GM21619 (cell line): ENCODE measurements at regions not wholly inside any gene's neighbourhood (a gene's known extent, or its start where the extent isn't known, plus 50 kb on each side); places are given as distances from the start of the nearest gene placed in this dataset.

ENCODE experiments used
- ATAC-seq: cut with Tn5 transposase; IDR thresholded peaks from one replicate; pipeline ENCODE4 v1.9.1; 2021; ENCODE audit not compliant: unreplicated experiment

- ATAC-seq = no peak
Observed at GRCh38 chr10:89829262-89829886, 128.0 kb downstream of the KIF20B start.

GRCh38 chr10:89829887-89830269 is 128.5 kb downstream of the KIF20B start:
- ATAC-seq = no peak

GRCh38 chr10:89830624-89831023 is 129.2 kb downstream of the KIF20B start:
- ATAC-seq = no peak

GRCh38 chr10:89836840-89837164 is 135.4 kb downstream of the KIF20B start:
- no peak for ATAC-seq

DNA sequence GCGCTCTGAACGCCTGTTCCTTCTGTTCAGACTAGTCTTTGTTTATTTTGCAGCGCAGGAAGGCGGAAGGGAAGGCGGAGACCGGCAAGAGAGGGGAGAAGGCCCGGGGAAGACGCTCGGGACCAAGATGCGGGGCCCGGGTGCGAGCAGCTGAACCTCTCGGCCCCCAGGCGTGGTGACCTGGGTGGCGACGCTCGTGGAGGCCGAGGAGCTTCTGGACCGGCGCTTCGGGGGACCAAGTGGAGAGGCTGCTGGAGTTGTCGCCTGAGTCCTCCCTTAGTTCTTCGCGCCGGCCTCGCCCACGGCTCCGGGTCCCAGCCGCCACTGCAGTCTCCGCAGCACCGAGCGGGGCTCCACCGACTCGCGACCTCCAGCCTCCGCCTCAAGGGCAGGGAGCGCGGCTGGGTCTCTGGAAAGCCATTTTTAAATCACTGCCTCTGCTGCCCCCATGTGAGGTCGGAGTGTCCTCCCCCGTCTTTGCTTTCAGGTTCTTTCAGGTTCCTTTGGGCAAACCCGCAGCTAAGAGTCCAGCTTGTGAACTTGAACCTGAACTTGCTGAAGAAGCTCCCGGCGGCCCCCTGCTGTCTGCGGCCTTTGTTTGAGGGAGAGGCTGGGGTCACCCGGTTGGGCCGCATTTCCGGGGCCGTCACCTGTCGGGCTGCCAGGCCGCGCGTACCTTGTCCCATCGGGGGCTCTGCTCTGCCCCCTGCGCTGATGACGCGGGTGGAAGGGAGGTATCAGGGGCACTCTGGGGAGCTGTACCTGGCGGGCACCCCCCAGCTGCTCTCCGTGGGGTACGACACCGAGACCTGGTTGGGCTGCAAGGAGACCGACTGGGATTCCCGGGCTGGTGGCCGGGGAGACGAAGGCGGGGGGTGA is 136.0 kb downstream of the KIF20B start:
- ATAC-seq = peak; percentile 46

- ATAC-seq = no peak
Observed at GRCh38 chr10:89838044-89838615, 136.7 kb downstream of the KIF20B start.

GRCh38 chr10:89845541-89846280 is 144.3 kb downstream of the KIF20B start:
- no peak for ATAC-seq

DNA sequence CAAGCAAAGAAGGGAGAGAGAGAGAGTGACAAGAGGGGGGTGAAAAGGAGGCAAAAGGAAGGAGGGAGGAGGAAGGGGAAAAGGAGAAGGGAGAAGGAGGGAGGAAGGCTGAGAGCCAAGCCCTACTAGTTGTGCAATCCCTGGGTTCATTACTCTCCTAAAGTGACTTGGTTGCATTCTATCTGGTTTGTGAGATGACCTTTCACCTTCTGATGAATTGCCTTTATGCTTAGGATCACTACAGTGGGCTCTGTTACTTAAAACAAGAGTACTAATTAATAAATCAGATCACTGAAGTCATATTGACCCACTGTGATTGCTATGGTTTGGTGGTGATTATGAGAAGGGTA is 144.9 kb downstream of the KIF20B start:
- ATAC-seq = no peak

DNA sequence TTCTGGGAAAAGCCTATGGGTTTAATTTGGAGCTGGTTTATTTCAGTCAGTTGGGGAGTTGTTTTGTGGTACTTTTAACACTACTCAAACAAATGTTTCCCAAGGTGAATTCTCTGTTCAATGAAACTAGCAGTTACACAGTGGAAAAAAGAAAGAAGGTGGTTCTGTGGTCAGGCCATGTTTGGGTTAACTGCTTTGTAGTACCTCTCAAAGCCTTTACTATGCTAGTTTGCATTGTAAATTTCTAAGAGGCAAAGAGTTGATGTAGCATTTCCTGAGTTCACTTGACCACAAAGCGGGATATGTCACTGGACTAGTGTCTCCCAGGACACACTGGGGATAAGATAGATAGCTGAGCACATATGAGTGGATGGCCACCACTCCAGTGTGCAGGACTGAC is 145.4 kb downstream of the KIF20B start:
- ATAC-seq = no peak

- no peak for ATAC-seq
Observed at GRCh38 chr10:89852872-89853271, 151.5 kb downstream of the KIF20B start.

GRCh38 chr10:89853781-89854191 is 152.4 kb downstream of the KIF20B start:
- ATAC-seq = no peak

GRCh38 chr10:89857431-89858042 is 156.1 kb downstream of the KIF20B start:
- ATAC-seq = no peak

- no peak for ATAC-seq
Observed at GRCh38 chr10:89861199-89861573, 159.8 kb downstream of the KIF20B start.

GRCh38 chr10:89861584-89862301 is 160.4 kb downstream of the KIF20B start:
- ATAC-seq = peak; percentile 45

- no peak for ATAC-seq
Observed at GRCh38 chr10:89867964-89868363, 166.6 kb downstream of the KIF20B start.

GRCh38 chr10:89869180-89869579 is 167.8 kb downstream of the KIF20B start:
- no peak for ATAC-seq

DNA sequence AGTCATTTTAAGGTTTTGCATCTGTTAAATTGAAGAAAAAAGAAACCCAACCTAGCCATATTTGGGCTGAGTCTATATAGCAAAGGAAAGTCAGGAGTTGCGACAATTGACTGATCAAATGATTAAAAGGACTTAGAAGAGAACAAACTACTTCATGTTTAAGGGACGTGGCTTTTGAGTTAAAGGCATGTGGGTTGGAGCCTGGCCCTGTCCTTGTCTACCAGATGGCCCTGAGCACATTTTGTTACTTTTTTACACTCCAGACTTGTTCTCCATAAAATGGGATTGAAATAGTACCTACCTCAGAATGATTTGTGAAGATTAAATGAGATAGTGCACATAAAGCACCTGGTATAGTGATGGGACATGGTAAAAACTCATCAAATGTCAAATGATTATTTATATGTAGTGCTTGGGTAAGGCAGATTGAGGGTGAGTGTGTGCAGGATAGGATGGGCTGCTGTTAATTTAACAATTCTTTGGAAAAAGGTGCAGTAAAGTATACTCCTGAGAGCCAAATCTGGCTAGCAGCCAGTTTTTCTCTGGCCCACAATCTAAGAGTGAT is 168.3 kb downstream of the KIF20B start:
- ATAC-seq = no peak

- no peak for ATAC-seq
Observed at GRCh38 chr10:89870936-89871335, 169.5 kb downstream of the KIF20B start.

DNA sequence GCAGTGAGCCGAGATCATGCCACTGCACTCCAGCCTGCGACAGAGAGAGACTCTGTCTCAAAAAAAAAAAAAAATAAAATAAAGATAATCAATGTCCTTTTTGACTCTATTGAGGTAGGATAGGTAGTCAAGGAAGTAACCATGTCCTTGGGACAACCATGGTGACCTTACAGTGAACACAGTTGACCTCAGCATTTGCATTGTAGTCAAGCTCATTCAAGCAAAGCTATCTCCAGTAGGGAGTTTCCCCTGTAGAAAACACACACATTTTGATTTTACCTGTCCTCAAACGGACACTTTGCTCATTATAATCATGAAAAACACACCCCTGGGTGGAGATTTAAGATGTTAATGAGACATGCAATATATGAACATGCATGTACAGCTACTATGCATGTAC is 171.7 kb downstream of the KIF20B start:
- peak; percentile 73 for ATAC-seq

GRCh38 chr10:89875557-89875956 is 174.2 kb downstream of the KIF20B start:
- no peak for ATAC-seq
